Suppressor macrophage treated with lipopolysaccharide for 4 hours (primary cell): ENCODE measurements at regions not wholly inside any gene's neighbourhood (a gene's known extent, or its start where the extent isn't known, plus 50 kb on each side); places are given as distances from the start of the nearest gene placed in this dataset.
"Not testable (repeated sequence)": the region's sequence is repeated elsewhere in the genome, so short reads cannot be mapped to it uniquely, and the experiment has no call there.

Experiments
- DNase-seq: peaks from one replicate; pipeline ENCODE4 v3.0.0-alpha.2; 2020

GRCh38 chr7:46261638-46262037, 340.6 kb upstream of the IGFBP3 start:
- not testable (repeated sequence) for DNase-seq

- DNase-seq, result no peak
Observed at GRCh38 chr7:46259947-46260346, 338.9 kb upstream of the IGFBP3 start.

DNA sequence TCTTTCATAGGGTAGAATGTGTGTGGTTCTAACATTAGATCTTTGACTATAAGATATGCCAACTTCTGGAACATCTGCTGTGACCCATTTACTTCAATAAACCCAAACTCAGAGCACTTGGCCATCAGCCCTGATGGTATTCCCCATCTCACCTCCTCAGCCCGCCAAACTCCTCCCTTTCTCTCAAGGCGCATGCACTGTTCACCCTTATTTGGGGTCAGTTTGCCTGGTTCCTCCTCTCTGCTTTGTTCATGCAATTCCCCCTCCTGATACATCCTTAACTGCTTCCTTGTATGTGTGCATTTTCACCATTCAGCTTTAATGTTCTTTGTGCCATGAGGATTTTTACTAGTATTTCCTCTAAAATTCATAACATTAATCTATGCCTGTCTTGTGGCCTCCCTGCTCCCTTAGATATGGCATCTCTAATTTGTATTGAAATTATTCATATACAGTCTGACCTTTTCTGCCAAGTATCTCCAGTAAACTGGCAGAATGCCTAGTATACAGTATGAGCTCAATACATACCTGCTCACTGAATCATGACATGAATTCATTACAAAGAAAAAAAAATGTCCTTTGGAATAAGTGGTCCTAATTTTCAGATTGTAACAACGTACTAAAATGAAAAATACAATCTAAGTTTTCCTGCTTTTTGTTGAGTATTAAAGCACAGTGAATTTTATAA, 336.8 kb upstream of the IGFBP3 start:
- no peak for DNase-seq

- DNase-seq, result no peak
Observed at GRCh38 chr7:46256870-46257661, 336.0 kb upstream of the IGFBP3 start.

- DNase-seq, result no peak
Observed at GRCh38 chr7:46253520-46253919, 332.4 kb upstream of the IGFBP3 start.

DNA sequence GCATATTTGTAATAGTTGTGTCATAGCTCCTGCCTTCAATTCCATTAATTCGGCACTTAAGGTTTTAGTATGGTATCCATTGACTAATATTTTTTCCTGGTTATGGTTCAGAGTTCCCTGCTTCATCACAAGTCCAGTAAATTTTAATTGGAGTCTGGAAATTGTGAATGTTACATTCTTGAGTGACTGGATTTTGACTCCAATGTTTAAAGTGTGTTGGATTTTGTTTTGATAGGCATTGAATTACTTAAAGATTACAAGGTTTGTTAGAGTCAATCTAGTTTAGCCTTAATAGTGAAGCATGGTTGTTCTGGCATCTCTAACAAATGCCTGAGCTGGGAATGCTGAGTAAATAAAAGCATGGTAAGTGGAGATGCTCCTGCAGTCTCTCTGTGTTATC, 326.6 kb upstream of the IGFBP3 start:
- DNase-seq, result no peak

GRCh38 chr7:46245586-46246111, 324.6 kb upstream of the IGFBP3 start:
- no peak for DNase-seq

DNA sequence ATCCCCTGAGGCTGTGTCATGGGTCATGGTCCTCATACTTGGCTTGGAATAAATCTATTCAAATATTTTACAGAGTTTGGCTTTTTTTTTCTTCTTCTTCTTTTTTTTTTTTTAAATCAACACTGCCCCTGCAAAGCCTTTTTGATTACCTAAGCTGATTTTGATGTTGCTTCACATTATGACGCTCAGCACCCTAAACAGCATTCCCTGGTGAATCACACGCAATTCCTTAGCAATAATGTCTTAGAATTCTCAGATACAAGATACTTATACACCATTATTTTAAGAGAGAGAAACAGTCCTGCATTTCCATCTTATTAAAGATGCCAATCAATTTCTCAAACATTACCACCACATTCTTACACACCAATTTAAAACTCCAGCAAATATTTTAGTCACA, 323.7 kb upstream of the IGFBP3 start:
- DNase-seq, result no peak

DNA sequence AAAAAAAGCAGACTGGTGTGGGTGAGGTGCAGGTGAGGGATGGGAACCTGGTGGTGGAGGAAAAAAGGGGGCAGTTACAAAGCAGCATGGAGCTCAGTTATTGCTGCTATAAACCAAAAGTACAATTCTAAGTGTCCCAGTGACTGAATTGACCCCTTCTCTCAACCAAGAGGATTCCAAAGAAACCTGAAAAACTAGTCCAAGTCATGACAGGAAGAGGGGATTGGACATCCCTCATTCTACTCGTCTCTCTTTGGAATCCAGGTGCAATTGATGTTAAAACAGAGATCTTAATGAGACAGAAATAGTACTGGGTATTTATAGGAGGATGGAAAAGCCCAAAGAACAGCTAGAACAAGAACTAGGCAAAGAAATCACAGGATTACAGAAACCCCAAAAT, 322.3 kb upstream of the IGFBP3 start:
- DNase-seq, result no peak

- DNase-seq, result no peak
Observed at GRCh38 chr7:46239846-46240245, 318.8 kb upstream of the IGFBP3 start.

DNA sequence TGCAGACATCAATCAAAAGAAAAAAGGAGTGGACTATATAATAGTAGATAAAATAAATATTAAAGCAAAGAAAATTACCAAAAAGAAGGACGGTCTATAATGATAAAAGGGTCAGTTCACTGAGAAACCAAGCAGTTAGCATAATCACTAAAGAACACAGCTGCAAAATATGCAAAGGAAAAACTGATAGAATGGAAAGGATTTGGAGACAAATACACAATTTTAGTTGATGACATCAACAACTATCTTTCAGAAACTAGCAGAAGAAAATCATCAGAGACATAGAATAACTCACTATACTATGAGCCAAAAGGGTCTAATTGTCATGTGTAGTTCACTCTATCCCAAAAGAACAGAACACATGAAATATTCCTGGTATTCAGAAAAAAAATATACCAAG, 316.4 kb upstream of the IGFBP3 start:
- no peak for DNase-seq

- no peak for DNase-seq
Observed at GRCh38 chr7:46233585-46234329, 312.7 kb upstream of the IGFBP3 start.

GRCh38 chr7:46230990-46231305, 309.9 kb upstream of the IGFBP3 start:
- no peak for DNase-seq

DNA sequence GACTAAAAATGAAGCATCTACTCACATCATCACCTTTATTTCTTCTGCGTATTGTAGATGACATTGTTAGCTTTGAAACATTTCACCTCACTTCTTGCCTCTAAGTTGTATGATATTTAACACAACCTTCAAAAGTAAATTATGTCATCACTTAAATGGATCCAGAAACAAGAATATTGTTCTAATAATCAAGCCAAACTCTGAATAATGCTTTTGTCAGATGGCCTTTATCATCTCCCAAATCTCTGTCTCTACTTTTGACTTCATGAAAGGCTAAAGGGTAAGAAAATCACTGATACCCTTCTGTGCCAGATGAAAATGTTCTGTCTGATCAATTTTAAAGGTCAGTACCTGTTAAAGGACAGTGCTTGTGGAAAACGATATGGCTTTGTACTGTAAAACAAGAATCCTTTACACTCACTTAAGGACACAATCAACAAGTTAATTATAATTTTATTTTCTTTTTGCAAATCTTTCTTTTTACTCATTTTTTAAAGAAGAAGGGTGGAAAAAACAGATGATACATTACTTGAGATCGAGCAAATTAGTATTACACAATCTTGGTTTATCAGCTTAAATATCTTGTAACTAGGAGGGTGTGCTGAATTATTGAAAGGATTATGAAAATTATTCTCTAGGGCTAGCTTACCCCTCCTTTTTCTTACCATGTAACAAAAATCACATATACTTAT, 309.4 kb upstream of the IGFBP3 start:
- DNase-seq, result no peak

GRCh38 chr7:46229409-46229808, 308.3 kb upstream of the IGFBP3 start:
- no peak for DNase-seq

DNA sequence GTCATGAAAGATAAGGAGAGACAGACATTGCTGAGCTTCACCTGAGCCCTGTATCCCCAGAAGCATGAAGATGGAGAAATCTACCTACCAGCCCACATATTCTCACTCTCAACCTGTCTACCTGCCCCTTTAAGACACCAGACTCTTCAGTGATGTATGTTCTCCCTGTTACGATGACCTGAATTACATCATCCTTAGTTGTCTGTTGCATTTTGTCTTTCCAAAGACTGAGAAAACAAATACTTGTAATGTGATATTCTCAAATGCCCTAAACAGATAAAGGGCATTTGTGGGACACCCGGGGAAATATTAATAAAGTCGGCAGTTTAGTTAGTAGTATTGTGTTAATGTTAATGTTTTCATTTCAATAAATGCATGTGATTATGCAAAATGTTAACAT, 305.8 kb upstream of the IGFBP3 start:
- DNase-seq, result no peak

DNA sequence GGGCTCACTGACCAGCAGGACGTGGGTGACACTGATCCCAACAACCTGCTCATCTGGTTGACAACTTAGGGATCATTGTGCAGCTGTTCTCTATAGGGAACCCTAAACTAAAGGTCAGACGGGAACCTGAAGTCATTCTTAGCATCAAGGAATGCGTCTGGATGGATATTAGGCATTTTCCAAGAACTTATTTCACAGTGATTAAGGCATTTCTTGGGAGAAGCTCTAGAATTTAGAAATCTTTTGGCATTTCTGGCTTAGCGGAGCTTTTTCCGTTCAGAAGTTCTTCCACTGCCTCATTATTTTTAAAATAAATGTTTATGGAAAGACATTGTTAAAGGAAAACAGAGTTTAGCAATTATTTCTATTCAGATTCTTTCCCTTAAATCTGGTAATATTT, 303.3 kb upstream of the IGFBP3 start:
- DNase-seq, result no peak

- no peak for DNase-seq
Observed at GRCh38 chr7:46220066-46220630, 299.1 kb upstream of the IGFBP3 start.

GRCh38 chr7:46218461-46219200, 297.6 kb upstream of the IGFBP3 start:
- DNase-seq, result no peak

GRCh38 chr7:46215987-46216567, 295.0 kb upstream of the IGFBP3 start:
- no peak for DNase-seq

- DNase-seq, result no peak
Observed at GRCh38 chr7:46214526-46214925, 293.5 kb upstream of the IGFBP3 start.

DNA sequence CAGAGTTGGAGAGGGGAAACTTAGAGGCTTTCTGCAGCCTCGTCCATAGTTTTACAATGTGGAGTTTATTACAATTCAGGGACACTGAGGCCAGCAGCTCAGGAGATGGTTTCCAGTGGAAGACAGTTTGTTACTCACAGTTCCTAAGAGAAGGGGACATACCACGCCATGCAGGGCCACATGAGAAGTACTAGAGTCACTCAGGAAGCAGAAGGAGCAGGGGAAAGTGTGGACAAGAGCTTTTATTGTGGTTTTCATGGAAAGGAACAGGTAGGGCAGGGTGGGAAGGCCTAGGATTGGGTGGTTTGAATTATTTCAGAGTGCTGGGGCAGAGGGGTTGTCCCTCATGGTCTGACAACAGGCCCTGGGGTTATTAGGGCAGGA, 292.1 kb upstream of the IGFBP3 start:
- no peak for DNase-seq
